DMS 273 (cell line): ENCODE measurements at regions not wholly inside any gene's neighbourhood (a gene's known extent, or its start where the extent isn't known, plus 50 kb on each side); places are given as distances from the start of the nearest gene placed in this dataset.
A peak's percentile ranks its signal among the peaks of the same experiment; 100 is the strongest.
"Not testable (repeated sequence)": the region's sequence is repeated elsewhere in the genome, so short reads cannot be mapped to it uniquely, and the experiment has no call there.

Experiments
- DNase-seq: peaks from one replicate; lab custom pipeline; 2025; ENCODE audit not compliant: unreplicated experiment; lab: John Stamatoyannopoulos, UW

DNA sequence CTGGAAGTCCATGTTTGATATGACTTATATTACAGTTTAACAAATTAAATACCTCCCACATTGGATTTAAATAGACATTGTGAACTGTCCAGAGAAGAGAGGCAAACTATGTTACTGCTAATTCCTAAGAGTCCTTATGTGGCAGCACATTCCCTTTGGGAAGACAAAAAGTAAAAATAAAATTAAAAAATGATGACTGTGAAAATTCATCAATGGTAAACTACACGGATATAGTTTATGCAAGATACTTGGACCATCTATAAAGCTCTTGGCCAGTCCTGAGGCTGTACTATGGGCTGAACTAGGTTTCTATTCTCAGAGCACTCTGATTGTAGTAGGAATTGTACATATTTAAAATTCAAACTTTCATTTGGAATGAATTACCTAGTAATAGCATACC, 206.4 kb downstream of the LRRK2 start:
- DNase-seq: no peak

DNA sequence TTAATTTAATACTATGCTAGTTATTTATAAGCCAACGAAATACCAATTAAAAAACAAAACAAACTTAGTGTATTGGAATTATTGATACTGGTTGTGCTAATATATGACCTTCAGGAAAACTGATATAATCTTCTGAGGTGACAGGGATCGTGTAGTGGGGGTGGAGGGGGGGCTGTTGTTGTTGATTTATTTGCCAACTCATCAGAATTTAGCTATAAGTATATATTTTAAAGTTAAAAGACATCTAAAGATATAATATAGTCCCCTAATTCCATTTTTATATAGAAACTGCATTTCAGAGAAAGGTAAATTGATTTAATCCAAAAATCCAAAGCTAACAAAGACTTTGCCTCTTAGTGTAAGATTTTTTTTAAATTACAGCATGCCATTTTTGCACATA, 210.5 kb downstream of the LRRK2 start:
- DNase-seq: no peak

DNA sequence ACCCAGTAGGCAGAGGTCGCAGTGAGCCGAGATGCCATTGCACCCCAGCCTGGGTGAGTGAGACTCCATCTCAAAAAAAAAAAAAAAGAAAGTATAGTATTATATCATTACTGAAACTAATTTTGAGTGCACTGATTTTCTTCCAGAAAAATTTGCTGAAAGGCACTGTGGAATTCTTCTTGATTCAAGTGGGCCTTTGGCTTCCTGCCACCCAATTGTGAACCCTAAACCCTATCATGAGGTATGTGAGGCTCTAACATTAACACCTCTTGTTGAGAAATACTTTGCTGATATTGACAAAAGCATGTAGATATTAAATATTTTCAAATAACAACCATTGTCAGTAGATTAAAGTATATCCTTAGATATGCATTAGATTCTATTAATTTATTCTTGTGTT, 211.2 kb downstream of the LRRK2 start:
- no peak for DNase-seq

DNA sequence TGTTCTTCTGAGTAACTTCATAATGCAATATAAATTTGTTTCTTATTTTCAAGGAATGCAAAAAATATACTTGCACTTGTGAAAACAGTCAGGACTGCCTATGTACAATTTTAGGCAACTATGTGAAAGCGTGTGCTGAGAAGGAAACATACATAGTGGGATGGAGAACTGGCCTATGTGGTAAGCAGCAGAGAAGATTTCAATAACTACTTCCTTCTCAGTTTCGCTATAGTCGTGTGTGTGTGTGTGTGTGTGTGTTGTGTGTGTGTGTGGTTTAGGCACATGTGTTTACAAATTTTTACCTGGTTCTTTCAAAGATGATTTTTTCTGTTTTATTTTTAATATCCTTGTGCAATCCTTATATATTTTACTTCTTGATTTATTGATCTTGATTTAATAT, 211.8 kb downstream of the LRRK2 start:
- no peak for DNase-seq

DNA sequence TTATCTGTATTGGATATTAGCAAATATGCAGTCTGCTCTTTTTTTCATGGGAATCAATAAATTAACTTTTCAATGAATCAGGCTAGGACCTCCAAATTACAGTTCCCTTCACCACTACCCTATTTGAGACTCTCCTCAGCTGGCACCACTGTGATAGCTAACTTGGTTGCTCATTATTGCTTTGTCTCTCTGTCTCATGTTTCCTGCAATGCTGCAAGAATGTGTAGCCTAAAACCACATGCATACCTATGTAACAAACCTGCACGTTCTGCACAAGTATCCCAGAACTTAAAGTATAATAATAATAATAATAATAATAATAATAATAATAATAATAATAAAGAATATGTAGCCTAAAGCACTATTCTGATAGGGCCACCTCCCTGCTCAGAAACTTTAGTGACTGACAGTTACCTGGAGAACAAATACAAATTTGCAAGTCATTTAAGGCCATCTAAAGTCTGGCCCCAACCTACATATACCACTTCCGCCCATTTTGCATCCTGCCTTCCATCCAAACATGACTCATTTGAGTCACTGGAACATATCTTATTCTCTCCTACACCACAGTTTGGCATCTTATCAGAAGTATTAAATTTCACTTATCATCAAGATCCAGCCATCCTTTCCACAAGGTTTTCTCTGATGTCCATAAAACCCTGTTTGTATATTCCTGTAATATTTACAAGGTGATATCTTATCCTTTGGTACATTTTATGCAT, 215.1 kb downstream of the LRRK2 start:
- no peak for DNase-seq

DNA sequence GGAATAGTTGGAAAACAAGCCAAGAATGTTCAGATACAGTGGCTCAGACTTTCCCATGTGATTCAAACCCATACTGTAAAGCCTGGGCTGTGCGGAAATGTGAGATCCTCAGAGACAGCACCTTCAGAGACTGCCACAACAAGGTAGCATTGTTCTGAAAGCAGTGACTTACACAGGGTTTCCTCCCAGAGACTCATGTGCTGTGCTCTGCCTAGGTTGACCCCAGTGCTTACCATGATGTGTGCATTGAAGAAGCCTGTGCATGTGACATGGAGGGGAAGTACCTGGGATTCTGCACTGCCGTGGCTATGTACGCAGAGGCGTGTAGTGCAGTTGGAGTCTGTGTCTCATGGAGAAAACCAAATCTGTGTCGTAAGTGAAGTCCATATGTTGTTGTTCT, 219.4 kb downstream of the LRRK2 start:
- no peak for DNase-seq

DNA sequence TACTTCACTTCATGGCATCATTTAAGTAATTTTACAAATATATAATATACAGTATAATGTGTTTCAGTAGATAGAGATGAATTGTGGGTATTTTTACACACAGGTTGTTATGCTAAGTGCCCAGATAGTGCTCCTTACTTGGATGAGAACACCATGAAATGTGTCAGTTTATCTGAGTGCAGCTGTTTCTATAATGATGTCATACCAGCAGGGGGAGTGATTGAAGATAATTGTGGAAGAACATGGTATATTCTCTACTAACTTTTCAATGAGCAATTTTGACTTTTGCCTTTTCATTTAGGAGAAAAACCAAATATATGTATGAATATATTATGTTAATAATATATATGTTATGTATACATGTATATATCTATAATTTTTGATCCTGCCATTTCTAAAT, 221.6 kb downstream of the LRRK2 start:
- peak; percentile 63 for DNase-seq

DNA sequence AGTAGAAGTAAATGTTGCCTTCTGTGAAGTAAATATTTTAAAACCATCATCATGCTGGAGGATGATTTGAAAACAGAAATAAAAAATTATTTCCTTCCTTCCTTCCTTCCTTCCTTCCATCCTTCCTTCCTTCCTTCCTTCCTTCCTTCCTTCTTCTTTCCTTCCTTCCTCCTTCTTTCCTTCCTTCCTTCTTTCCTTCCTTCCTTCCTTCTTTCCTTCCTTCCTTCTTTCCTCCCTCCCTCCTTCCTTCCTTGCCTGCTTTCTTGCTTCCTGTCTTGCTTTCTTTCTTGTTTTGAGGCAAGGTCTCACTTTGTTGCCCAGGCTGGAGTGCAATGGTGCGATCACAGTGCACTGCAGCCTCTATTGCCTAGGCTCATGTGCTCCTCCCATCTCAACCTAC, 223.7 kb downstream of the LRRK2 start:
- not testable (repeated sequence) for DNase-seq

DNA sequence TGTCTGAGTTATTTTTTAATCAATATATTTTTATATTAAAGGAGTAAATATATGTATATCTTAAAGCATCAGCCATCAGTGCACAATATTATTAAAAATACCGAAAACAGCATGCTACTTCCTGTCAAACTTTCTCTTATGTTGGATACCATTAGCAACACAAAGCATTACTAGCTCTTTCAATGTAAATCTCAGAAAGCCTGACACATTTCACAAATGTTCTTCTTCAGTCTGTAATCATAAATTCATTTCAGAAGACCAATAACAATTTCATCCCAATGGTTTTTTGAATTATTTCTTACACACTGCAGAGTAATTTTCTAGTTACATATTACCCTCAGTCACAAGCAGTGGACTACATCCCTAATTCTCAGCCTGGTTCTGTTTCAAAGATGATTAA, 226.9 kb downstream of the LRRK2 start:
- no peak for DNase-seq

DNA sequence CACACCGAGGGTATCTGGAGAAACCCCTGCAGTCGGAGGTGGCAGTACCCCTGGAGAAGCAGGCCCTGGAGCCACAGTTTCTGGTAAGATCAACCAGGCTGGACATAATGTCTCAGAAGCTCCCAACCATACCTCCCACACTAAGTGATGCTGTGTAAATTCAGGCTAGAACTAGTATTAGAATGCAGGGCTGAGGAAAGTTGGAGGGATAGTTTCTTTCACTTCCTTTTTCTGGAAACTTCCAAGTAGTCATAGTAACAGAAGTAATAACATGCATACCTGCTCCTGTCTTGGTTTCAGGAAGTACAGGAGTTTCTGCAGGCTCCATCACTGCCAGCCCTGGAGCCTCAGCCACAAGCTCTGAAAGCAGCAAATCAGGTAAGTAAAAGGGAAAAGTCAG, 228.1 kb upstream of the CNTN1 start:
- DNase-seq: no peak

DNA sequence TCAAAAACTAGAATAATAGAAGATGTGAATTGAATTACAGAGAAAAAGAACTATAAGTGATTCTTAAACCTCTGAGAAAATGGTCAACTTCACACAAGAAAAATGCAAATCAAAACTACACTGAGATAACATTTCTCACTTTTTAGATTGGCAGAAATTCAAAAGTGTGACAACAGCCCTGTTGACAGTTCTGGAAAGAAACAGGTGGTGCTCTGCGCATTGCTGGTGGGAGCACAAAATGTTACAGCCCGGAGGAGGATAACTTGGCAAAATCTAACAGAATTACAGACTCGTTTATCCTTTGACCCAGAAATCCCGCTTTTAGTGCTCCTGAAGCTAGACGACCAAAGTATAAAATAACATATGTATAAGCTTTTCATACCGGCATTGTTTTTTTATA, 222.5 kb upstream of the CNTN1 start:
- DNase-seq: peak; percentile 60

DNA sequence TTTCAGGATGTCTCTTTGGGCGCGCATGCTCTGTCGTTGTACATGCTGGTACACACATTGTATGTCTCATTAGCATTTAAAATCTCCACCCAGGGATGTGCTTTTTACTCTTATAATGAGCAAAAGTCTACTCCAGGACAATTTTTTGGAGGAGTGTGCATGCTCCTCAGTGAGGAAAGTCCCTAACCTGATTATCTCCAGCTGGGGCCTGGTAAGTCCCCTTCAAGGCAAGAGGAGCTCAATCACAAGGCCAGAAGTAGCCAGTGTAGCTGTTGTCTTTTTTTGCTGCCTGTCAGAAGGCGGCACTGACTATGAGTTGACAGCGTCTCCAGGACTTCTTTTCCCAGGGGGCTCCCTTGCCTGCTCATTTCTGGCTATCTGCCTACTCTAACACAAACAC, 218.3 kb upstream of the CNTN1 start:
- DNase-seq: peak; percentile 9

DNA sequence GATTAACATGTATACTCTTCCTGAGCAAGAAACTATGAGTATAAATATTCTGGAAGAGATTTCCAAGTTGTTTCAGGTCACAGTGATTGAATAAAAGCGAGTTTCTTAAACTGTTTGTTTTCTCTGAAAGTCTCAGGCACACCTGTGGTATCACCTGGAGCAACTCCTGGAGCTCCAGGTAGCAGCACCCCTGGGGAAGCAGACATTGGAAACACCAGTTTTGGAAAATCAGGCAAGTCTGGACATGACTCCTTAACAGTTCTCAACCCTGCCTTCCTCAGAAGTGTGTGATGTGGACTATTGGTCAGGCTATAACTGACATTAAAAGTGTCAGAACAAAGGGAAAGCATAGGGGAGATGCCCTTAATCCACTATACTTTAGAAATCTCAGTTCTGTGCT, 217.6 kb upstream of the CNTN1 start:
- DNase-seq: no peak

DNA sequence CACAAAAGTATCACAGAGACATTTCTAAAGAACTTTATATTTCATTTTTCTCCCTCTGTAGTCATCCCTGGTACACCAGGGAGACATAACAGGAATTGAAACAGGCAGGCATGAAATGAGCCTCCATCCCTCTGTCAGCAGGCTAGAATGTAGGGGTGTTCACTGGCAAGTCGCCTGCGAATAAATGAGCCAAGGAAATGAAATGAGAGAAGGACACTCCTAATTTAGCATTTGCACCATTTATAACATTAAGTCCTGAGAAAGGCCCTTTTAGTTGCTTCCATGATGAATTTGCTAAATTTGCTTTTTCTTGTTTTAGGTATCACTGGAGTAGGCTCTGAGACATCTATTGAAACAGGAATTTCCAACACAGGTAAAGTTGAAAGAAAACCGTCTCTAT, 192.4 kb upstream of the CNTN1 start:
- DNase-seq: no peak

DNA sequence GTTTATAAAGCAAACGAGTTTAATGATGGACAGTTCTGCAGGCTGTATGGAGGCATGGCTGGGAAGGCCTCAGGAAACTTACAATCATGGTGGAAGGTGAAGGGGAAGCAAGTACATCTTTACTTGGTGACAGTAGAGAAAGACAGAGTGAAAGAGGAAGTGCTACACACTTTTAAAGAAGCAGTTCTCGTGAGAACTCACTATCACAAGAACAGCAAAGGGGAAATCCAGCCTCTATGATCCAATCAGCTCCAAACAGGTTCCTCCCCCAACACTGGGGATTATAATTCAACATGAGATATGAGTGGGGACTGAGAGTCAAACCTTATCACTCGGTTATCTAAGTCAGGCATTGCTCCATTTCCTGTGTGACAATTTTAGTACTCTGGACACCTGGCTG, 189.9 kb upstream of the CNTN1 start:
- DNase-seq: no peak

DNA sequence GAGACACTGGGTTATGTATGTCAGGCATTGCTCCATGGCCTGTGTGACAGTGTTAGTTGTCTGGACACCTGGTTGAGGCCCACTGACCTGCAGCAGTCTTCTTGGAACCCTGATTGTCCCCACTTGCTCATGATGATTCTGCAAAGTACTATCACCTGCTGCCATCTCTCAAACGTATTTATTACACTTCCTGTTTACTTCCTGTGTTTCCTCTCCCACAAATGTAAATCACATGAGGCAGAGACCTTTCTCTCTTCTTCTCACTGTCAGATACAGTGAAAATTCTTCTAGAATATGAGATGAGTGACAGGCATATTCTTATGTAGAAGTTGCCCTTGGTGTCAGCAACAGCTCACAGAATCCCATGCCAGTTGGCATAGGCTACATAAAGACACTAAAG, 186.9 kb upstream of the CNTN1 start:
- no peak for DNase-seq

DNA sequence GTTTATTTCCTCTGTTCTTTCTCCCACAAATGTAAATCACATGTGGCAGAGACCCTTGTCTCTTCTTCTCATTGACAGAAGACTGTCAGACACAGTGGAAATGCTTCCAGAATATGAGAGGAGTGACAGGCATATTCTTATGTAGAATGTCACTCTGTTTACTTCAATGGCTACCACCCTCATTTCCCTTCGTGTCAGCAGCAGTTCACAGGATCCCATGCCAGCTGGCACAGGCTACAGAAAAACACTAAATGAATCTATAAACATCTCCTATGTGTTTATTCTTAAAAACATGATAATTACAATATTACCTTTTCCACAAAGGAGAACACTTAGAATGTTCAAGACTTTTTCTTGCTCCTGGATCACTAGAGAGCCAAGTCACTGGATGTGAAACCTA, 183.8 kb upstream of the CNTN1 start:
- no peak for DNase-seq

DNA sequence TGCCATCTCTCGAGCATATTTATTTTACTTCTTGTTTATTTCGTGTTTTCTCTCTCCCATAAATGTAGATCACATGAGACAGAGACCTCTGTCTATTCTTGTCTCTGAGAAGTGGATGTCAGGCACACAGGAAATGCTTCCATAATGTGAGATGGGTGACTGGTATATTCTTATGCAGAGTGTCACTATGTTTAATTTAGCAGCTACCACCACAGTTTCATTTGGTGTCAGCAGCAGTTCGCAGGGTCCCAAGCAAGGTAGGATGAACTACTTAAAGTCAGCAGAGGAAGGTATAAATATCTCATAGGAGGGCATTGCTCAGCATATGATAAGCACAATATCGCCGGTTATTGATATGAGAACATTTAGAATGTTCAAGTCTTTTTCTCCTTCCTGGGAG, 180.9 kb upstream of the CNTN1 start:
- DNase-seq: no peak

DNA sequence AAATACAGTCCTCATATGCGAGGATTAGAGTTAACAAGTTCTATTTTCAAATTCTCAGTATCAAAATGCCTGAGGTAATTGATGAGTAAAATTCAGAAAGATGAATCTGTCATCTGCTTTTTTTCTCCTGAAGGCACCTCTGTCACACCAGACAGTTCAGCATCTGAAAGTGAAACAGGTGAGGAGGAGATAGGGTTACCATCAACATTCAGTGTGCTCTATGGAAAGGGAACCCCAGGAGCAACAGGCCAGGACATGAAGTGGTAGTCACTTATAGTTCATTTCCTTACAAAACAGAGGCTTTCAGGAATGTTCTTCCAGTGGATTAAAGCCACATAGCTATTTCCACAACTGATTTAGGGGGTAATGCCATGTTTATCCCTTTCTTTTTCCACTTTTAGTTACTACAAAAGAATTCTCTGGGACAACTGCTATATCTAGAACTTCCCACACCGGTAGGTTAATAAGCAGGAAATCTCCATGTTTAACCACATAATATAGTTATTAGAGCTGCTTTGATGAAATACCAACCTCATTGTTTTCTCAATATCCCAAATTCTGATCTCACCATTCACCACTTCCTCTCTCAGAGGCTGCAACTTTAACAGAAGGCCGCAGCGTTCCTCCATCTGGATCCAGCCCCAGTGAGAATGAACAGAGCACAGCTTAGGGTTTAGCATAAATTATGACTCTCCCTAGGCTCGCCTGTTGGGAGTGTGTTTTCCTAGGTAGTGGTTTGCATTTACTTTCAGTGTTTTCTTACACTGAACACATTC, 177.0 kb upstream of the CNTN1 start:
- peak; percentile 73 for DNase-seq

DNA sequence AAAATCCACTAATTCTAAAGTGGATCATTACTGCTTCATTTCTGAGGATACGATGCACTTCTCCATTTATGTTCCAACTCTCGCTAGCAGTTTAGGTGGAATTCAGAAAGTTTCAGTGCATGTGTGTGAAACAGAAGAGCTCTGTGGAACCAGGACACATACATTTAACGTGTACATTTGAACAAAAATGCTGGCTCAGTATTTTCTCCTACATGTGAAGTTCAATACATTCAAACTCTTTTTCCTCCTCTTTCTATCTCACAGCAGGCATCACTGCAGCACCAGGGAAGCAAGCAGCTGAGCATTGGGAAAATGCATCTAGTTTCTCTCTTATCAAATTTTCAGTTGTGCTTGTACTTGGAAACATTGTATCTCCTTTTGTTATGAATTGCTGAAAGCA, 169.4 kb upstream of the CNTN1 start:
- DNase-seq: no peak

DNA sequence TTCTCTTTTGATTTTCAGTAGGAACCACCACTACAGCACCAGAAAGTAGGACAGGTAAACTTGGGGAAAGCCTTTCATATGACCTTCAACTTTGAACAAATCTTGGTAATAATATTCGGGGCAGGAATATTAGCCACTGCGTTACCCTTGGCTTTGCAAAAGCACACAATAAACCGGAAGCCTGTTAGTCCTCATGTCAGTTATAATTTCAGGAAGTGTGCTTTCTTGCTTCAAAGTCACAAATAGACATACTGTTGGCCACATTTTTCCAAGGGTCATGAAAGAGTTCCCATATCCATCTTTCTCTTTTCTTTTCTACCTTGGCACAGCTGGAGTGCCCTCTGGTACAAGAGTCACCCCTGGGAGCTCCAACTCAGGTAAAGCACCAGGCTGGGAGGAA, 167.2 kb upstream of the CNTN1 start:
- DNase-seq: no peak

DNA sequence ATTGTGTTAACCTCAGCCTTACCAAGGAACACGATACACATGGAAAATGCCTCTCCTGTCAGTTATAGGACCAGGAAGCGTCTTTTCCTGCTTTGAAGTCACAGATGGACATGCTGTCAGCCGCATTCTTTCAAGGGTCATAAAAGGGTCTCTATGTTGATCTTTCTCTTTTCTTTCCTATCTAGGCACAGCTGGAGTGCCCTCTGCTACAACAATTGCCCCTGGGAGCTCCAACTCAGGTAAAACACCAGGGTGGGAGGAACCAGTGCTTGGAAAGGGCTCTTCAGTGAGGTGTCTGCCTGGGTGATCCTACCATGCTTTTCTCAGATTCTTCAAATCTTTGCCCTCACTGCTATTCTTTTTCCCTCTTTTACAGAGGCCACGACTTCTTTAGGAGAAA, 157.4 kb upstream of the CNTN1 start:
- DNase-seq: no peak

DNA sequence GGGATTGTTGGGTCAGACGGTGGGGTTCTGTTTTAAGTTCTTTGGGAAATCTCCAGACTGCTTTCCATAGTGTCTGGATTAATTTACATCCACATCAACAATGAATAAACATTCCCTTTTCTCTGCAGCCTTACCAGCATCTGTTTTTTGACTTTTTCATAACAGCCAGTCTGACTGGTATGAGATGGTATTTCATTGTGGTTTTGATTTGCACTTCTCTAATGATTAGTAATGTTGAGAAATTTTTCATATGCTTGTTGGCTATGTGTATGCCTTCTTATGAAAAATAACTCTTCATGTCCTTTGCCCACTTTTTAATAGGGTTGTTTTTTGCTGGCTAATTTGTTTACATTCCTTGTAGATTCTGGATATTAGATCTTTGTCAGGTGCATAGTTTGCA, 140.8 kb upstream of the CNTN1 start:
- no peak for DNase-seq
